Suprapubic skin (tissue), 4 donors: ENCODE measurements at regions not wholly inside any gene's neighbourhood (a gene's known extent, or its start where the extent isn't known, plus 50 kb on each side); places are given as distances from the start of the nearest gene placed in this dataset.

Experiments
- EP300 ChIP-seq: sonication (generic); formaldehyde crosslinking; IDR thresholded peaks from one replicate; pipeline ENCODE4 v1.6.1; 2017; ENCODE audit warnings: antibody characterized with exemption
- POLR2A ChIP-seq, 2 donors: fragments of 450-650 bp; IDR thresholded peaks; one replicate each; pipeline ENCODE4 v1.6.1; 2017; ENCODE audit warnings: antibody characterized with exemption in 2 of 2, mild to moderate bottlenecking in 2 of 2, moderate library complexity in 2 of 2
- POLR2AphosphoS5 ChIP-seq, 3 donors: sonication (generic); formaldehyde crosslinking; IDR thresholded peaks; one replicate each; pipeline ENCODE4 v1.6.1; 2017; ENCODE audit warnings: antibody characterized with exemption in 3 of 3
- TF ChIP-seq, protein P1 (sequence below), 2 donors: fragments of 200-600 bp in 1 of 2; fragments of 450-650 bp in 1 of 2; sonication (generic) in 1 of 2; IDR thresholded peaks; one replicate each; pipeline ENCODE4 v1.5.1; 2016 to 2019; ENCODE audit warnings: antibody characterized with exemption in 2 of 2, mild to moderate bottlenecking in 1 of 2, moderate library complexity in 1 of 2

DNA sequence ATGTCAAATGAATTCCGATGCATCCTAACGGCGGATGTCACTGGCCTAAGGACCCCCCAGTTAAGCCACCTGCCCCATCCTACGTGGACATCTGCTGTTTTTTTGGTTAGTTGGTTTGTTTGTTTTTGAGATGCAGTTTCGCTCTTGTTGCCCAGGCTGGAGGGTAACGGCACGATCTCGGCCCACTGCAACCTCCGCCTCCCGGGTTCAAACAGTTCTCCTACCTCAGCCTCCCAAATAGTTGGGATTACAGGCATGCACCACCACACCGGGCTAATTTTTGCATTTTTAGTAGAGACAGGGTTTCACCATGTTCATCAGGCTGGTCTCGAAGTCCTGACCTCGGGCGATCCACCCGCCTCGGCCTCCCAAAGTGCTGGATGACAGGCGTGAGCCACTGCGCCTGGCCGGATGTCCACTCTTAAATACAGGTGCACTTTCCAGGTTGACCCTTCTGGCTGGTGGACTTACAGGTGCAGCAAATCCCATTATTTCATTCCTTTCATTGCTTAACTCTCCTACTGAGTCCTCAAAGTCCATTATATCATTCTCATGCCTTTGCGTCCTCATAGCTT, 206.2 kb downstream of the CRLF2 start:
- TF ChIP-seq POLR2A (IDR thresholded peaks at IDR 0.05) (no peak), EP300 (no peak), POLR2AphosphoS5 (IDR thresholded peaks at IDR 0.05) (no peak)
- TF ChIP-seq, protein P1, sequence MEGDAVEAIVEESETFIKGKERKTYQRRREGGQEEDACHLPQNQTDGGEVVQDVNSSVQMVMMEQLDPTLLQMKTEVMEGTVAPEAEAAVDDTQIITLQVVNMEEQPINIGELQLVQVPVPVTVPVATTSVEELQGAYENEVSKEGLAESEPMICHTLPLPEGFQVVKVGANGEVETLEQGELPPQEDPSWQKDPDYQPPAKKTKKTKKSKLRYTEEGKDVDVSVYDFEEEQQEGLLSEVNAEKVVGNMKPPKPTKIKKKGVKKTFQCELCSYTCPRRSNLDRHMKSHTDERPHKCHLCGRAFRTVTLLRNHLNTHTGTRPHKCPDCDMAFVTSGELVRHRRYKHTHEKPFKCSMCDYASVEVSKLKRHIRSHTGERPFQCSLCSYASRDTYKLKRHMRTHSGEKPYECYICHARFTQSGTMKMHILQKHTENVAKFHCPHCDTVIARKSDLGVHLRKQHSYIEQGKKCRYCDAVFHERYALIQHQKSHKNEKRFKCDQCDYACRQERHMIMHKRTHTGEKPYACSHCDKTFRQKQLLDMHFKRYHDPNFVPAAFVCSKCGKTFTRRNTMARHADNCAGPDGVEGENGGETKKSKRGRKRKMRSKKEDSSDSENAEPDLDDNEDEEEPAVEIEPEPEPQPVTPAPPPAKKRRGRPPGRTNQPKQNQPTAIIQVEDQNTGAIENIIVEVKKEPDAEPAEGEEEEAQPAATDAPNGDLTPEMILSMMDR (IDR thresholded peaks at IDR 0.05), result no peak
